ENCODE measurements at regions not wholly inside any gene's neighbourhood (a gene's known extent, or its start where the extent isn't known, plus 50 kb on each side); places are given as distances from the start of the nearest gene placed in this dataset.

- no peak for DNase-seq
- no peaks in the 10 kb centered on the region for H3K36me3 ChIP-seq
- no peaks in the 10 kb centered on the region for H3K27me3 ChIP-seq
- H3K27ac ChIP-seq = no peak overlapping the region
- TF ChIP-seq POLR2A (IDR thresholded peaks at IDR 0.05) = no peak
- no peak for TF ChIP-seq CTCF (IDR thresholded peaks at IDR 0.05)
- TF ChIP-seq POLR2AphosphoS5 (IDR thresholded peaks at IDR 0.05) = no peak
- no peak for TF ChIP-seq EP300 (IDR thresholded peaks at IDR 0.05)
- intact Hi-C loops (cut with DNase I; ENCODE audit: low total_unique reads) = no loop called here
- no peaks in the 10 kb centered on the region for H3K9me3 ChIP-seq
- no peak overlapping the region for H3K4me3 ChIP-seq
- no peaks in the 10 kb centered on the region for H3K4me1 ChIP-seq
These were observed 145.3 kb upstream of the GALNTL6 start for GRCh38 chr4:171667906-171668305.

DNA sequence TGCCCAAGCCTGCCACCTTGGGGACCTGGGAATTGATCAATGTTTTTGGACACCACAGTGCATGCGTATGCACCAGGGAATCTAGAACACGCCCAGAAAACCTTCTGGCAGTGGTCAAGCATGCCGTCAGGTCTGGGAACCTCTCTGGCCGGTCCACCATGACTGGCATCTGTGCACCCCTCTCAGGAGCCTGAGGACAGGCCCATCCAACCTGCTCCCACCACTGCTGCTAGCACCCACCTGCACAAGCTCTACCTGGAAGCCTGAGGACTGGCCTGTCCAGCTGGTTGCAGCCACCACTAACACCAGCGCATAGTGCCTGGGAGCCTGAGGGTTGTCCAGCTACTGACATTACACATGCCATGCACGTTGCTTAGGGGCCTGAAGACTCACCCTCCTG, 162.1 kb upstream of the GALNTL6 start:
- intact Hi-C loops (cut with DNase I; ENCODE audit: low total_unique reads) = no loop called here
- no peaks in the 10 kb centered on the region for H3K4me1 ChIP-seq
- no peak overlapping the region for H3K27ac ChIP-seq
- no peaks in the 10 kb centered on the region for H3K36me3 ChIP-seq
- no peak for DNase-seq
- TF ChIP-seq POLR2A (IDR thresholded peaks at IDR 0.05) (no peak), CTCF (IDR thresholded peaks at IDR 0.05) (no peak), EP300 (IDR thresholded peaks at IDR 0.05) (no peak), POLR2AphosphoS5 (IDR thresholded peaks at IDR 0.05) (no peak)
- WGBS, 5 donors = 79 to 87% (median 84%) methylated on average over 4 to 6 of the region's 6 CpGs; no CpG with 5 or more reads in 1 of the 5 donors
- peaks cover 0 to 6% (median 0%) of the 10 kb centered on the region in 4 donors for H3K9me3 ChIP-seq
- H3K27me3 ChIP-seq = no peaks in the 10 kb centered on the region
- no peak overlapping the region for H3K4me3 ChIP-seq

DNA sequence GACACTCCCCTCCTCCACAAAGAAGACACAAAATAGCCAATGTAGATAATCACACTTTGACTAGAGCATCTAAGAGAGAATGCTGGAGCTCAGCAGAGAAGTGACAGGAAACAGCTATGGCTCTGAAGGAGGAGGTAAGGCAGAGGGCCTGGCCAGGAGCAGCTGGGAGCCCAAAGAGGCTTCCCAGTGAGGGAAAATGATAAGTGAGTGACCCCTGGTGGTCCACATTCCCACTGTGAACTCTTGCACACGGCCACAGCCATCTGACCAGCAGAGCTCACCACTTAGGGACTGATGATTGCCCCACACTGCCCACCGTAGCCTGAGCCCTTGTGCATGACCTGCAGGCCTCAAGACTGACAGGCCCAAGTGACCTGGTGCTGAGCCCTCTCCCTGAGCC, 162.7 kb upstream of the GALNTL6 start:
- DNase-seq = no peak
- Histone ChIP-seq H3K4me1 (no peaks in the 10 kb centered on the region), H3K27me3 (no peaks in the 10 kb centered on the region), H3K27ac (no peak overlapping the region), H3K4me3 (no peak overlapping the region), H3K36me3 (no peaks in the 10 kb centered on the region), H3K9me3 (peaks cover 0 to 6% (median 0%) of the 10 kb centered on the region in 4 donors)
- intact Hi-C loops (cut with DNase I; ENCODE audit: low total_unique reads) = no loop called here
- 48 to 69% (median 59%) methylated on average over 2 of the region's 2 CpGs; no CpG with 5 or more reads in 1 of the 5 donors for WGBS, 5 donors
- TF ChIP-seq EP300 (IDR thresholded peaks at IDR 0.05) = no peak
- no peak for TF ChIP-seq POLR2AphosphoS5 (IDR thresholded peaks at IDR 0.05)
- TF ChIP-seq CTCF (IDR thresholded peaks at IDR 0.05) = no peak
- no peak for TF ChIP-seq POLR2A (IDR thresholded peaks at IDR 0.05)

- intact Hi-C loops (cut with DNase I; ENCODE audit: low total_unique reads) = no loop called here
- H3K9me3 ChIP-seq = peaks cover 0 to 6% (median 0%) of the 10 kb centered on the region in 4 donors
- TF ChIP-seq CTCF (IDR thresholded peaks at IDR 0.05) (no peak), POLR2A (IDR thresholded peaks at IDR 0.05) (no peak), EP300 (IDR thresholded peaks at IDR 0.05) (no peak), POLR2AphosphoS5 (IDR thresholded peaks at IDR 0.05) (no peak)
- no peak overlapping the region for H3K27ac ChIP-seq
- no peak for DNase-seq
- H3K27me3 ChIP-seq = no peaks in the 10 kb centered on the region
- no peaks in the 10 kb centered on the region for H3K4me1 ChIP-seq
- WGBS, 5 donors = 58 to 80% (median 64%) methylated on average over 5 of the region's 5 CpGs
- H3K36me3 ChIP-seq = no peaks in the 10 kb centered on the region
- no peak overlapping the region for H3K4me3 ChIP-seq
These were observed 164.3 kb upstream of the GALNTL6 start for GRCh38 chr4:171648926-171649325.
